GM18858 (cell line): ENCODE measurements at regions not wholly inside any gene's neighbourhood (a gene's known extent, or its start where the extent isn't known, plus 50 kb on each side); places are given as distances from the start of the nearest gene placed in this dataset.
"Not testable (repeated sequence)": the region's sequence is repeated elsewhere in the genome, so short reads cannot be mapped to it uniquely, and the experiment has no call there.

ENCODE experiments used
- ATAC-seq: cut with Tn5 transposase; IDR thresholded peaks from one replicate; pipeline ENCODE4 v1.9.1; 2021; ENCODE audit not compliant: unreplicated experiment

GRCh38 chr13:55613429-55614187 is 1527.1 kb upstream of the PRR20A start:
- no peak for ATAC-seq

- ATAC-seq: no peak
Observed at GRCh38 chr13:55615081-55615480, 1525.6 kb upstream of the PRR20A start.

- no peak for ATAC-seq
Observed at GRCh38 chr13:55617241-55617640, 1523.5 kb upstream of the PRR20A start.

GRCh38 chr13:55627221-55627620 is 1513.5 kb upstream of the PRR20A start:
- no peak for ATAC-seq

- no peak for ATAC-seq
Observed at GRCh38 chr13:55632402-55632801, 1508.3 kb upstream of the PRR20A start.

- ATAC-seq: no peak
Observed at GRCh38 chr13:55649485-55649884, 1491.2 kb upstream of the PRR20A start.

GRCh38 chr13:55652657-55653056 is 1488.1 kb upstream of the PRR20A start:
- no peak for ATAC-seq

GRCh38 chr13:55653497-55653896 is 1487.2 kb upstream of the PRR20A start:
- ATAC-seq: no peak

GRCh38 chr13:55654243-55654642 is 1486.5 kb upstream of the PRR20A start:
- no peak for ATAC-seq

- ATAC-seq: not testable (repeated sequence)
Observed at GRCh38 chr13:55660264-55660663, 1480.5 kb upstream of the PRR20A start.

- no peak for ATAC-seq
Observed at GRCh38 chr13:55660851-55661250, 1479.9 kb upstream of the PRR20A start.

- no peak for ATAC-seq
Observed at GRCh38 chr13:55661505-55661904, 1479.2 kb upstream of the PRR20A start.

- ATAC-seq: no peak
Observed at GRCh38 chr13:55664178-55664577, 1476.5 kb upstream of the PRR20A start.

GRCh38 chr13:55669051-55669450 is 1471.7 kb upstream of the PRR20A start:
- no peak for ATAC-seq

- no peak for ATAC-seq
Observed at GRCh38 chr13:55673910-55674309, 1466.8 kb upstream of the PRR20A start.

- no peak for ATAC-seq
Observed at GRCh38 chr13:55682776-55683175, 1457.9 kb upstream of the PRR20A start.

GRCh38 chr13:55705526-55705925 is 1435.2 kb upstream of the PRR20A start:
- ATAC-seq: no peak

GRCh38 chr13:55705971-55706370 is 1434.7 kb upstream of the PRR20A start:
- no peak for ATAC-seq

- ATAC-seq: no peak
Observed at GRCh38 chr13:55714120-55714519, 1426.6 kb upstream of the PRR20A start.

- ATAC-seq: no peak
Observed at GRCh38 chr13:55727683-55728082, 1413.0 kb upstream of the PRR20A start.

GRCh38 chr13:55728247-55728646 is 1412.5 kb upstream of the PRR20A start:
- no peak for ATAC-seq

GRCh38 chr13:55745828-55746227 is 1394.9 kb upstream of the PRR20A start:
- ATAC-seq: no peak

- no peak for ATAC-seq
Observed at GRCh38 chr13:55761986-55762385, 1378.7 kb upstream of the PRR20A start.
